ENCODE measurements at regions not wholly inside any gene's neighbourhood (a gene's known extent, or its start where the extent isn't known, plus 50 kb on each side); places are given as distances from the start of the nearest gene placed in this dataset.

- H3K9ac ChIP-seq (ENCODE audit: insufficient read depth, low read depth, low read length), result no peak overlapping the region
- ChIA-PET POLR2A (no interaction called here), CTCF (ENCODE audit: low intra/inter-chr PET ratio, low total read pairs) (no interaction called here)
- H3K4me1 ChIP-seq (ENCODE audit: insufficient read depth, low read length), result no peaks in the 10 kb centered on the region
- 27% methylated on average over 6 of the region's 6 CpGs for WGBS (ENCODE audit: low lambda C conversion rate)
- DNase-seq (ENCODE audit: low spot score), result no peak
- H3K9me3 ChIP-seq (ENCODE audit: low read length), result peaks cover 55% of the 10 kb centered on the region
- no peak for FAIRE-seq
- H4K20me1 ChIP-seq (ENCODE audit: insufficient read depth, low read length), result no peaks in the 10 kb centered on the region
- TF ChIP-seq ZBTB43 (CRISPR knock-in tag; conservative IDR thresholded peaks at IDR 0.05) (no peak), HDAC2 (CRISPR knock-in tag; IDR thresholded peaks at IDR 0.05) (no peak), EP300 (IDR thresholded peaks at IDR 0.05; ENCODE audit: low read depth in 2 of 2, low read length in 2 of 2) (no peak), EP300 (CRISPR knock-in tag; IDR thresholded peaks at IDR 0.05; ENCODE audit: borderline replicate concordance) (no peak), RERE (CRISPR knock-in tag; IDR thresholded peaks at IDR 0.05; ENCODE audit: low read depth) (no peak), ZBTB42 (CRISPR knock-in tag; IDR thresholded peaks at IDR 0.05) (no peak), ELF4 (CRISPR knock-in tag; IDR thresholded peaks at IDR 0.05; ENCODE audit: borderline replicate concordance) (no peak), ETS1 (CRISPR knock-in tag; IDR thresholded peaks at IDR 0.05) (no peak), NFRKB (IDR thresholded peaks at IDR 0.05) (no peak), JUNB (CRISPR knock-in tag; IDR thresholded peaks at IDR 0.05; ENCODE audit: borderline replicate concordance) (no peak)
- no peaks in the 10 kb centered on the region for H3K79me2 ChIP-seq (ENCODE audit: insufficient read depth, low read length)
- H3K4me3 ChIP-seq (replicated peaks in 1 of 3; ENCODE audit: insufficient read depth in 1 of 3, low read depth in 2 of 3, low read length in 3 of 3), result no peak overlapping the region
- ATAC-seq, result no peak
- H3K36me3 ChIP-seq (replicated peaks in 1 of 2; ENCODE audit: control insufficient read depth in 1 of 2, insufficient read depth in 2 of 2, low read length in 2 of 2), result no peaks in the 10 kb centered on the region
- H3K27ac ChIP-seq (ENCODE audit: extremely low read length, insufficient read depth, low read length), result no peak overlapping the region
- no peaks in the 10 kb centered on the region for H3K27me3 ChIP-seq (ENCODE audit: control insufficient read depth in 1 of 2, insufficient read depth in 2 of 2, low read length in 2 of 2)
- BruUV-seq (replicated peaks), result no TSS peak
- H2AFZ ChIP-seq (ENCODE audit: low read length), result no peak overlapping the region
- in situ Hi-C loops (cut with HindIII; ENCODE audit: extremely low pct_ligation_motif_present, low pct_unique_long_range_greater_than_20kb) (no loop called here), intact Hi-C loops (cut with micrococcal nuclease; ENCODE audit: unreplicated experiment) (no loop called here)
- H3K4me2 ChIP-seq (ENCODE audit: low read depth, low read length), result no peak overlapping the region
These were observed 150.2 kb upstream of the LRRC3B start for GRCh38 chr3:26472345-26472744.

Measured in HepG2 (cell line).